Osteoblast (primary cell): ENCODE measurements at regions not wholly inside any gene's neighbourhood (a gene's known extent, or its start where the extent isn't known, plus 50 kb on each side); places are given as distances from the start of the nearest gene placed in this dataset.

ENCODE experiments used
- DNase-seq: peaks from one replicate; pipeline ENCODE4 v3.0.0; 2011; ENCODE audit warnings: low spot score, mixed read lengths; ENCODE audit not compliant: insufficient read length; ENCODE audit errors: missing footprints
- H2AFZ ChIP-seq: 2 replicates; pipeline ENCODE4 v1.6.0; 2011; ENCODE audit warnings: mild to moderate bottlenecking, low read length
- H3K27ac ChIP-seq: 2 replicates; pipeline ENCODE4 v1.5.1; 2011; ENCODE audit warnings: mild to moderate bottlenecking, low read depth, low read length, moderate library complexity
- H3K27me3 ChIP-seq: 2 replicates; pipeline ENCODE4 v1.6.0; 2012; ENCODE audit warnings: mild to moderate bottlenecking, control low read depth, inconsistent platforms, low read length, moderate library complexity; ENCODE audit not compliant: insufficient read depth
- H3K36me3 ChIP-seq: 2 replicates; pipeline ENCODE4 v1.5.1; 2011; ENCODE audit warnings: mild to moderate bottlenecking, low read length, control low read depth, moderate library complexity; ENCODE audit not compliant: insufficient read depth
- H3K4me1 ChIP-seq: 2 replicates; pipeline ENCODE4 v1.5.1; 2011; ENCODE audit warnings: mild to moderate bottlenecking, low read length, control low read depth, moderate library complexity; ENCODE audit not compliant: insufficient read depth
- H3K4me2 ChIP-seq: 2 replicates; pipeline ENCODE4 v1.6.0; 2011; ENCODE audit warnings: mild to moderate bottlenecking, low read length; ENCODE audit not compliant: insufficient read depth
- H3K4me3 ChIP-seq: fragments of 200-600 bp; sonication (generic); 3 replicates; pipeline ENCODE4 v1.5.1; 2012; ENCODE audit warnings: mild to moderate bottlenecking, low read length, inconsistent platforms; ENCODE audit not compliant: insufficient read depth
- H3K79me2 ChIP-seq: 2 replicates; pipeline ENCODE4 v1.6.0; 2012; ENCODE audit warnings: mild to moderate bottlenecking, low read length, control low read depth, inconsistent platforms; ENCODE audit not compliant: insufficient read depth
- H3K9me3 ChIP-seq: 2 replicates; pipeline ENCODE4 v1.5.1; 2011; ENCODE audit warnings: low read depth, low read length, control low read depth
- H4K20me1 ChIP-seq: 2 replicates; pipeline ENCODE4 v1.6.0; 2012; ENCODE audit warnings: mild to moderate bottlenecking, low read length, control low read depth; ENCODE audit not compliant: insufficient read depth
- CTCF ChIP-seq: IDR thresholded peaks from 2 replicates; pipeline ENCODE4 v1.5.1; 2011; ENCODE audit warnings: mild to moderate bottlenecking, low read depth, low read length, moderate library complexity; ENCODE audit errors: extremely low read depth

DNA sequence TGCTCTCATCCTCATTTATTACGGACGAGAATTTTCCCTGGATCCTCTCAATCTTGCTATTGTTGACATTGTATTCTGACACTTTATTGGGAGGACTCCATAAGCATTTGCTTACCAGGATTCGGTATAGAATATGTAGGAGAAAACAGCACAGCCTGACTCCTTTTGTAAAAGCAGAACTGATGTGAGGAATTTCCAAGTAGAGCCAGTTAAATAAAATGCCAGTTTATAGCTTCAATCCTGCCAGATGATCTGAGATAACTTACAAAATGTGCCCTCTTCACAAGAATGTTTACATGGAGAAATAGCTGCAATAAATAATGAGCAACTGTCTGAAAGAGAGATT is 332.9 kb upstream of the PRICKLE1 start:
- no peak for DNase-seq
- no peak overlapping the region for H3K4me3 ChIP-seq
- no peaks in the 10 kb centered on the region for H3K9me3 ChIP-seq
- no peaks in the 10 kb centered on the region for H3K79me2 ChIP-seq
- no peaks in the 10 kb centered on the region for H4K20me1 ChIP-seq
- H3K27ac ChIP-seq = no peak overlapping the region
- no peaks in the 10 kb centered on the region for H3K36me3 ChIP-seq
- no peak overlapping the region for H2AFZ ChIP-seq
- TF ChIP-seq CTCF = no peak
- no peak overlapping the region for H3K4me2 ChIP-seq
- peaks cover 4% of the 10 kb centered on the region for H3K27me3 ChIP-seq
- no peaks in the 10 kb centered on the region for H3K4me1 ChIP-seq

- Histone ChIP-seq H3K79me2 (no peaks in the 10 kb centered on the region), H4K20me1 (no peaks in the 10 kb centered on the region), H3K4me1 (no peaks in the 10 kb centered on the region), H3K27me3 (peaks cover 4% of the 10 kb centered on the region), H3K27ac (no peak overlapping the region), H2AFZ (no peak overlapping the region), H3K4me2 (no peak overlapping the region), H3K9me3 (no peaks in the 10 kb centered on the region), H3K36me3 (no peaks in the 10 kb centered on the region), H3K4me3 (no peak overlapping the region)
- TF ChIP-seq CTCF = no peak
- no peak for DNase-seq
Measured at GRCh38 chr12:42921741-42922504, 332.4 kb upstream of the PRICKLE1 start.

DNA sequence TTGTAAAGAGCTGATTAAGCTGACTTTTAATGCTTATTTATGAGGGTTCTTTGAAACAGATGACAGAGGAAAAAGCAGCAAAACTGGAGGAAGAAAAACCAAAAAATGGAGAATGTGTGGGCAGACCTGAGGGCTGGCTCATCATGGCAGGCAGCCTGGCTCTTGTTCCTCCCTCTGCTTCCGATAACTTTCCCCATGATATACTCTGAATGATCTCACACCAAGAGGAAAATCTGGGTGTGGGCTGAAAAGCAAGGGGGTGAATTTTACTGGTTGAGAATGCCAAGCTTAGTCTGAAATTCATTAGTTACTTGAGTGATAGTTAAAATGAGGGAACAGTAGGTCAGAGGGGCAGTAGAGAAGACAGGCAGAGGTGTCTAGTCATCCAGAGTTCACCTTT is 330.1 kb upstream of the PRICKLE1 start:
- no peaks in the 10 kb centered on the region for H3K4me1 ChIP-seq
- no peak overlapping the region for H3K4me2 ChIP-seq
- H3K4me3 ChIP-seq = no peak overlapping the region
- H3K36me3 ChIP-seq = no peaks in the 10 kb centered on the region
- no peak for TF ChIP-seq CTCF
- peaks cover 4% of the 10 kb centered on the region for H3K27me3 ChIP-seq
- H3K79me2 ChIP-seq = no peaks in the 10 kb centered on the region
- H2AFZ ChIP-seq = no peak overlapping the region
- H3K27ac ChIP-seq = no peak overlapping the region
- H3K9me3 ChIP-seq = no peaks in the 10 kb centered on the region
- H4K20me1 ChIP-seq = no peaks in the 10 kb centered on the region
- no peak for DNase-seq

DNA sequence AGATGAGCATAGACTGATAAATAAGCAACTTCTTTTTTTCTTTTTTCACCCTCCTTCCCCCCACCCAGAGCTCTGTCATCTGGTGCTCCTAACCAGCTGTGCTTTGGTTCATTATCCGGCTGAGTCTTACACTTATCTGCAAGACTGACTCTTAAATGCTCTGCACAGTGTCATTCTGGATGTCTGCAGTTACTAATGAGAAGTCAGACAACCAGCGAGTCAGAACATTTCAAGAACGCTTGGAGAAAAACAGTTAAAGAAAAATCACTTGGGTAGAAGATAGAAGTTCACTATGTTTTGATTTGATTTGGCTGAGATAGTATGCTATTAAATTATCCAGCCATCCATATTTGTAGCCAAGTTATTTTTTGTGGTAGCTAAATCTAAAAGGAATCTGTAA is 328.9 kb upstream of the PRICKLE1 start:
- Histone ChIP-seq H3K27ac (no peak overlapping the region), H3K4me1 (no peaks in the 10 kb centered on the region), H3K36me3 (no peaks in the 10 kb centered on the region), H3K4me2 (no peak overlapping the region), H3K9me3 (no peaks in the 10 kb centered on the region), H3K79me2 (no peaks in the 10 kb centered on the region), H3K4me3 (no peak overlapping the region), H3K27me3 (no peaks in the 10 kb centered on the region), H2AFZ (no peak overlapping the region), H4K20me1 (no peaks in the 10 kb centered on the region)
- TF ChIP-seq CTCF = no peak
- no peak for DNase-seq
